NCI-H1930 (cell line): ENCODE measurements at regions not wholly inside any gene's neighbourhood (a gene's known extent, or its start where the extent isn't known, plus 50 kb on each side); places are given as distances from the start of the nearest gene placed in this dataset.
A peak's percentile ranks its signal among the peaks of the same experiment; 100 is the strongest.
"Not testable (repeated sequence)": the region's sequence is repeated elsewhere in the genome, so short reads cannot be mapped to it uniquely, and the experiment has no call there.

Source experiments
- DNase-seq, 2 experiments: peaks; one replicate each; lab custom pipeline; 2025; lab: John Stamatoyannopoulos, UW

DNA sequence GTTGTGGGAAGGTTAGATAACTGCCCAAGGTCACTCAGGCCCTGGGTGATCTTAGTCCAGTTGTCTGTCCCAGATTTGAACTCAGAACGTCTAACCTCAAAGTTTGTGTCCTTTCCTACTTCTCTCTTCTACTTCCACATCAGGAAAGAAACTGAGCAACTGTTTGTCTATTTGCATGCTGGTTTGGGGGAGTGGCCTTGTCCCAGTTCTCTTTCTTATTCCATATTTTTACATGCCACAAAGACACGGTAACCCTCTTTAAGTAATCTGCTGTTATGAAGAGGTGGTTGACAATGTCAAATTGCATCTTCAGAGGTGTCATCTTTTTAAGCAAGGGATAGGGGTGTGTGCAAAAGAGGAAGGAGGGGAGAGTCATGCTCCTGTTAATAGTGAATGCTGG is 432.5 kb downstream of the HS3ST3B1 start:
- DNase-seq = no peak

DNA sequence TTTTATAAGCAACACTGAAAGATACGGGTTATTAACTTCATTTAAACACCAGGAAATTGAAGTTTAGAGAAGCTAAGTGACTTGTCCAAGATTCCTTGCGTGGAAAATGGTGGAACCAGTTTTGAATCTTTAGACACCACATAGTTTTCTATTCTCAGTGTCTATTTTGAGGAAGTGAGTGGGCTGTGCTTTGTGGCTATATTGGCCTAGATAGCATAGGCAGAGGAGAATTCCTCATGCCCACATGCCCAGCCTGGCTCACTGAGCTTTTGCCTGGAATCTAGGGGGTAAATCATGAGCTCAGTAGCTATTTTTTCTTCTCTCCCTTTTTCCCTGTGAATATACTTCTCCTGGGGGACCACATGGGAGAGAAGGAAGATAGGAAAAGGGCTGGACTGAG is 431.3 kb downstream of the HS3ST3B1 start:
- DNase-seq = no peak

DNA sequence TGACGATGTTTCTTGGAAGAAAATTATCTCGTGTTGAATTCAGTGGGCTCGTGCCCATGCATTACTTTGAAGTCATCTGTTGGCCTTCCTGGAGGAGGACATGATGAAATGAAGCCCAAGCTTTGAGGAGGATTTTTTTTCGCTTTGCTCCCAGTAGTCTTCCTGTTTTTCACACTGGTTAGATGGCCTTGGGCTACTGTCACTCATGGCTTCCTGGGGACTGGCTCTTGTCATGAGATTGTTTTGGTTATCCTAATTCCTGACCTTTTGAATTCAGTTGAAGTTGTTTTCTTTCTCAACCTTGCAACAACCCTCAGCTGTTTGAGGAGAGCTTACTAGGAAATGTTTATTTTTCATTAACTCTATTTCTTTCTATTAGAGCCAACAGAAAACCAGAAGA is 430.7 kb downstream of the HS3ST3B1 start:
- DNase-seq = no peak

DNA sequence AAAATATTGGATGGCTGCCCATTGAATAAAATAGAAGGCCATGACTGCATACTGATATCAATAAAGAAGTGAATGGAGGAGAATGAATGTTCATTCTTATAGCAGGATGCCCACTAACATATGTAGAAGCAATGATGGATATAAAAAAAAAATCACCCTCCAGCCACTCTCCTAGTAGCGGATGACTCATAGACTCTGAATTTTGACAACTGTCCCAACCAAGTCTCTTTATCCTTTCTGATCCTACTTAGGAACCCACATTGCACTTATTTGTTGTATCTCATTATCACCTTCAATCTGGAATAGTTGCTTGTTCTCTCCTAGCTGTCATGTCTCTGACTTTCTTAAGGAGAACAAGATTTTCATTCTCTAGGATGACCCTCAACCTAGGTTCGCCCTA is 429.9 kb downstream of the HS3ST3B1 start:
- no peak for DNase-seq

DNA sequence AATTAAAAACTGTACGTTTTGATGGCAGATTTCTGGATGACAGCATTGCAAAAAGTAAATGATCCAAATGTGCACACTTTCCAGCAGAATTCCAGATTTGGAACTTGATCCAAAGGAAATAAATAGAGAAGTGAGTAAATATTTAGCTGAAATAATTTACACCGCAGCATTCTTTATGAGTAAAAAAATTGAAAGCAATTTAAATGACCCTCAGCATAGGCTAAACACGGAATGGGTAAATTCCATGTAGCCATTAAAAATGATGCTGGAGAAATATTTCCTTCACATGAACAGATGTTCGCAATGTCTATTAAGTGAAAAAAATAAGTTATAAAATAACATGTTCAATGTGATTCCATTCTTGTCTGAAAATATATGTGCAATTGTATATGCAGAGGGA is 424.8 kb downstream of the HS3ST3B1 start:
- no peak for DNase-seq

DNA sequence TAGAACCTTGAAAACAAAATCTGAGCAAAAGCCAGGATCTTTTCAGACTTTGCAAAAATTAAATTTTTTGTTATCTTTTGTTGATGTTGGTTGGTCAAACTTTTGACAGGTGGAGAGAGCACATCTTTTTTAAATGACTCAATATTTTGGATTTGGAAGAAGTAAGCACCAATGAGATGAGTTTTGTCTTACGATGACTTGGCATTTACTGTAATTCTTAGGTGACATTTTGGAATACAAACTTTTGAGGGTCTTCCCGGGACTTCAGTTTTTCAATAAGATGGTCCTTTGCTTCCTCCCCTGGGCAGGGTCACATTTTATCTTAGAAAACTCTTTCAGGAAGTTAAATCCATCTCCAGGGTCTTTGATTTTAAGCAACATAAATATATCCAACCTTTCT is 423.9 kb downstream of the HS3ST3B1 start:
- no peak for DNase-seq

DNA sequence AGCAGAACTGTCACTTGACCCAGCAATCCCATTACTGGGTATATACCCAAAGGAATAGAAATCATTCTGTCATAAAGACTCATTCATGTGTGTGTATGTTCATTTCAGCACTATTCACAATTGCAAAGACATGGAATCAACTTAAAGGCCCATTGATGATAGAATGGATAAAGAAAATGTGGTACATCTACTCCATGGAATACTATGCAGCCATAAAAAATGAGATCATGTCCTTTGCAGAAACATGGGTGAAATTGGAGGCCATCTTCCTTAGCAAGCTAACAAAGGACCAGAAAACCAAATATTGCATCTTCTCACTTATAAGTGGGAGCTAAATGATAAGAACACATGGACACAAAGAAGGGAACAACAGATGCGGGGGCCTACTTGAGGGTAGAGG is 422.5 kb downstream of the HS3ST3B1 start:
- DNase-seq = not testable (repeated sequence)

DNA sequence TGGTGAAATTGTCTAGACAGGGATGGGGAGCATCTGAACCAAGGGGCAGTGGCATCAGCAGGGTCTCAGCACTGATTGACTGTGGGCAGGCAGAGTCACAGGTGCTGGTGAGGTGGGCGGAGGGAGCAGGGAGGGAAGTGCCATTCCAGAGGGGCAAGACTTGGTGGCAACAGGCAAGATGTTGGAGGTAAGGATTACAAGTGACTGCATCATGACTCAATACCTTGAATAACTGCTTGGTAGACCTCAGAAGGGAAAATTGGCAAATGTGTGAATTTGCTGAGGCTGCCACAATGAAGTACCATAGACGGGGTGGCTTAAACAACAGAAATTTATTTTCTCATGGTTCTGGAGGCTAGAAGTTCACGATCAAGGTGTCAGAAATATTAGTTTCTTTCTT is 419.1 kb downstream of the HS3ST3B1 start:
- DNase-seq = no peak

DNA sequence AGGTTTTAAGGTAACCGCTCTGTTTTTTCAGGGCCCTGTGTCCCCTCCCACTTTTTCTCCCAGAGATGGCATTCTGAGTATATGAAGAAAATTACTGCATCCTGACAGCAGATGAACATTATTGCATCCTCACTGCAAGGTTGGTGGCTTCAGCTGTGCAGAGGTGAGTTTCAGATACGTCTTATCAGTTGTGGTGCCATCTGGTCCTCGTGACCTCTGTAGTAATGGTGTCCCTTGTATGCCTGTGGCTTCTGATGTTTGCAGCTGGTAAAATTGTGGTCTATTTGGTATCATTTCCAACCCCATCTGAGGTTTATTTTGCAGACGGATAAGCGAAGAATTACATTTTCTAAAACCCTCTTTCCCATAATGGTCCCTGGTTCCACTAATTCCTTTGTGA is 417.0 kb downstream of the HS3ST3B1 start:
- no peak for DNase-seq

DNA sequence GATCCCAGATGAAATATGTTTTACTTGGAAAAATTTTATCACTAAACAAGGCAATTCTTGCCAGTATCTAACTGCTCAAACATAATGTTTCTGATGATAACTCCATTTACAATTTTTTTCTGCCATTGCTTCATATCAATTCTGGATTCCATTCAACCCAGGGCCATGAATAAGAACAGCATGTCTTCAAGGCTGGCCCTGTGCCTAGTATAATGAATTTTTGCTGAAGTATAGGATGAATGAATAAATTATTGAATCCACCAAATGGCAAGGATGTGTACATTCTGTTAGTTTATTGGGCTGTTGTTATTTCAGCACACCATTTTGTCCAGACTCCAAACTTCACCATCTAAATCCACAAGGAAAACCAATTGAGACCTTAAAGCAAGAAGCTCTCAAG is 414.7 kb downstream of the HS3ST3B1 start:
- DNase-seq = no peak

DNA sequence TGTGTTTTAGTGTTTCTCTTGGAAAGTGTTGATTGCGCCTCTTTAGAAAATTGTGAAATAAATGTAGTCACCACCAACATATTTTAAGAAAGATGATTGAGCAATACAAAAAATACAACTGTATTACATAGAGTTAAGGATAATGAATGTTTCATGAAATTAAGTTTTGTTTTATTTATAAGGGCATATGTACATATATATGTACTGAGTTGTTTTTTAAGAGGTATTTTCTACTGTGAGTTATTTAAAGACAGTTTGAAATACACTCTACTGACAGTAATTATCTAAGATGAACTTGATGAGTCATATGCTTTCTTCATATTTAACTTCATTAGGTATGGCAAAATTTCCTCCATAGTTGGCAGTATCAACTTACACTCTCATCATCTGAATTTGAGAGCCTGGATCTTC is 411.7 kb downstream of the HS3ST3B1 start:
- no peak for DNase-seq

DNA sequence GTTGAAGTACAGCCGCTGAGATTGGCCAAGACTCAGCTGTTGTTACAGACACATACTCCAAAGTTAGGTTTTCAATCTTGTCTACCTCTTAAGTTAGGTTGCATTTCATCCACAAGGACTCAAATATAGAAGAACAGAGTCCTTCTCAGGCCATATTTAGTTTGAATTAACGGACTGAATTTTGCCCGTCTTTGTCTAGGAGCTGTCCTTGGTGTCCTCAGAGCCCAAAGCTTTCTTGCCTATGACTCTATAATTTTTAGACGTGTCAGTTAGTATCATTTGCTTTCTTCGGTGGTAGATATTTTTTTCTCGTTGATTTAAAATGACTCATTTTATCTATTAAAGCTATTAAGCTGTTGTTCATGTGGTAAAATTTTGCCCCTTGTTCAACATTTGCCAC is 403.2 kb downstream of the HS3ST3B1 start:
- no peak for DNase-seq

DNA sequence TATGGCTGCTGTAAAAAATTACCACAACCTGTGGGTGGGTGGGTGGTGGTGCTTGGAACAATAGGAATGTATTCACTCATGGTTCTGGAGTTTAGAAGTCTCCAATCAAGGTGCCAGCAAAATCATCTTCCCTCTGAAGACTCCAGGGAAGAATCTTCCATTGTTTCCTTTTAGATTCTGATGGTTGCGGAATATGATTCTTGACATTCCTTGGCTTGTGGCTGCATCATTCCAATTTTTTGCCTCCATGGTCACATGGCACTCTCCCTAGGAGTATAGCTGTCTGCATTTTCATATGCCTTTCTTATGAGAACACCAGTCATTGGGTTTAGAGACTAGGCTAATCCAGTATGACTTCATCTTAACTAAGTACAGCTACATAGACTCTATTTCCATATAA is 401.0 kb downstream of the HS3ST3B1 start:
- DNase-seq = no peak

DNA sequence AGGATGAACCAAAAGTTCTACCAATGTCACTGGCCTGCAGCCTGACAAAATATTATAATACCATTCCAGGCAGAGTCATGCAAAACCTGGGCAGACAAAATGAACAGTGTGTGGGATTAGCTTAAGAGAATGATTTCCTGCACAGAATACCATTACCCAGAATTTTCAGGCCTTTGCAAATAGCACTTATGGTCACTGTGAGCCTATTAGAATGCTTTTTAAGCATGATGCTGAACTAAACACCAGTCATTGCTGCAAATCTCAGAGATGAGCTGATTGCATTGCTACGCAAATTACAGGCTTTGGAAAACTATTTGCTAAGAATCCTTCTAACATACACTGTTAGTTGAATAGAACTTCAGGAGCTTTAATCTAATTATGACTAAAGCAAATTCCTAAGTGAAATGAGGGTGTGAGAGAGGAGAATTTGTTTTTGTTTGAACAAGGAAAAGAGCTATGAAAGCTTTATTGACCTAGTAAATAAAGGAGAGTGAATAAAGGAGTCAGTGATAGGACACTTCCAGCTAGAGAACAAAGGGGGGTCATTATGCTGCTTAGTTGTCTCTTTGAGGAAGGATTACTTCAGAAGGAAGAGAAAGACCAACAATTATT is 398.8 kb downstream of the HS3ST3B1 start:
- peak; percentile 34 to 61 for DNase-seq

DNA sequence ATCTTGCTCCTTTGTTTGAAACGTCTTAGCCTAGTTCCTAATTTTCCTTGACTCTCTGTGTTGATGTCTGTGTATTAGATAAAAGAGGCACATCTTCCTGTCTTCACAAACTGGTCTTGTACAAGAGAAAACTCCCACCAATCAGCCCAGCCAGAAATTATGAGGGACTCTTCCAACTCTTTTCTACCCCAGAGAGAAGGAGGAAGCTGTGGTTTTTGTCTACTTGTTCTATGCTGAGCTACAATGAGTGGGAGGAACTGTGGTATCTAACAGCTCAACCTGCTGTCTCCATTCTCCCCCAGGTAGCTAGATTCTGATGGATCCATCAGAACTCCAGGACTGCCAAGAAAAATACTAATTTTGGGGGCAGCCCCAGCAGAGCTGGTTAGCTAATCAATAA is 392.5 kb downstream of the HS3ST3B1 start:
- DNase-seq = no peak

DNA sequence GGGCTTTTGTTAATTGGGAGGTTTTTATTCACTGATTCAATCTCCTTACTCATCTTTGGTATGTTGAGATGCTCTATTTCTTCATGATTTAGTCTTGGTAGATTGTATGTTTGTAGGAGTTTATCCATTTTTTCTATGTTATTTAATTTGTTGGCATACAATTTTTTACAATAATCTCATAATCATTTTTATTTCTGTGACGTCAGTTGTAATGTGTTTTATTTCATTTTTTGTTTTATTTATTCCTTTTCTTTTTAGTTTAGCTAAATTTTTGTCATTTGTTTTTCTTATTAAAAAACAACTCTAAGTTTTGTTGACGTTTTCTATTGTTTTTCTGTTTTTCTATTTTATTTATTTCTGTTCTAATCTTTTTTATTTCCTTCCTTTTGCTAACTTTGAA is 389.8 kb downstream of the HS3ST3B1 start:
- no peak for DNase-seq

DNA sequence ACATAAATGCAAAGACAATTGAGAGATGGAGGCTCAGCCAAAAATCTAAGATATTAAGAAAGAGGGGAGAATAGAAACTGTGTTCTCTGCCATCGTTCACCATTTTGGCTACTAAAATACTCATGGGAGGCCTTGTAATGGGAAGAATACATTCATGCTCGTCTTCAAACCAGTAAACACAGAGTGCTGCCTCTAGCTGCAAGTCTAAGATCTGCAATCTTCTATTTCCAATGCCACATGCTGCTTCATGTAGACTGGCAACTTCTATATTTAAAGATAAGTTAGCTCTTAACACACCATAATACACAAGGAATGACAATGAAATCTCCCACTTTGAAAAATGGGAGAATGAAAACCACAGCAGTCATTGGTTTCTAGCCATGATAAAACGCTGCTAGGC is 387.3 kb downstream of the HS3ST3B1 start:
- no peak for DNase-seq

DNA sequence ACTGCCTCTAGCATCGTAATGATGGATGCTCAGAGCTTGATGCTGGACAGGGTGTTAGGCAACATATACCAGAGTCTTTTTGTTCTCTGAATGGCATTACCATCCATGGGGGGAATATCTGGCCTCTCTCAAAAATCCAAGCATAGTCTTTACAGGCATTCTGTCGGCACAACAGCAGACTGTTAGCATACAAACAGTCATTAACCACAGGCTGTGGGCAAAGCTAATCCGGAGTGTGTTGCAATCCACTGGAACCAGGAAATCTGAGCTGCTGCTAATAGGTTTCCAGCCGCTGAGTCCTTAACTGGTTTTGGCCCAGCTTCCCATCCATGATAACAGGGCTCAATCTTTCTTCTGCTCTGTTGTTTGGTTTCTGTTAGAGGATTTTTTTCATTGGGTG is 371.9 kb downstream of the HS3ST3B1 start:
- DNase-seq = no peak

DNA sequence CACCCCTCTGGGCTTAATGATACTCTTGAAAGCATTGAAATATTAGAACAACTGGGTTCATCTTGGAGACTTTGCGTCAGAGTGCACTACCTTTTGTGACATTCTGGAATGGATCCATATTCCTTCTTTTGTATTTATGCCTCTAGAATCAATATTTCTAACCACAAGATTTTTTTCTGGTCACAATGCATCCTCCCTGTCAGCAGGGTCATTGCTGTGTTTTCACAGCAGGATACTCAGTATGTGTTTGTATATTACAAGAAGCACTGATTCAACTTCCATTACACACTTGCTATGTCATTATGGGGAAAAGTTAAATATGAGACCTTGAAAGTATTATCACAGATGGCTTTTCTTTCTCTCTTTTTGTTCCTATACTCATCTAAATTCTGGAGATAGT is 370.0 kb downstream of the HS3ST3B1 start:
- no peak for DNase-seq

DNA sequence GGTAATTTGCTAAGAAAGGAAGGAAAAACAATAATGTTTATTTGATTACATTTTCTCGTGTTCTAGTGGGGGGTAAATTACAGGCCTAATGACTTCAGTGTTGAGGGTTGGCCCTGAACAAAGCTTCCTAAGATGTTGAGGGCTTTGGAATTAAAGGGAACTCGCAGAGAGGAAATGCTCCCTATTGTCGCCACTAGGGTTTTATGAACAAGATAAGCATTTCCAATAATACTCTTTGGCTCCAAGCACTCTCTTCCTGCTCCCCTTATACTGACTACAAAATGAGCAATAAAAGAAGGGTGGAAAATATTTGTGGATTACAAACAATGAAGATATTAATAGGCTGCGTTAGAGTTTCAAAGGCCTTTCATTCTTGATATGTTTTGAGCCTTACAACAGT is 363.6 kb downstream of the HS3ST3B1 start:
- DNase-seq = no peak

DNA sequence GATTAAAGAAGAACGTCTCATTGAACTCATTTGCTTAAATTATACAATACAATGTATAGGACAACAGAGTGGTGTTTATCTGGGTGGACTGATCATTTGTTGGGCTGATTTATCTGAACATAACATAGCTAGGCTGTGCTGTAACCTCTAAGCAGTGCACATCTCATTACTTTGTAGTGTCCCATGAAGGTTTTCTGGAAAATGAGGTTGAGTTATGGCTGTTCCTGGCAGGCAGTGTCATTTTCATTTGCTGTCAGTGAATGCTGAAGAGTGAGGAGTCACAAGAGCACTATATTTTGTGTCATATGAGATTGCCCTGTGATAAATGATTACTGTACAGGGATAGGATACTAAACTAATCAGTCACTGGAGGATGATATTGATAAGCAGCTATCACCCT is 340.2 kb downstream of the HS3ST3B1 start:
- DNase-seq = no peak

DNA sequence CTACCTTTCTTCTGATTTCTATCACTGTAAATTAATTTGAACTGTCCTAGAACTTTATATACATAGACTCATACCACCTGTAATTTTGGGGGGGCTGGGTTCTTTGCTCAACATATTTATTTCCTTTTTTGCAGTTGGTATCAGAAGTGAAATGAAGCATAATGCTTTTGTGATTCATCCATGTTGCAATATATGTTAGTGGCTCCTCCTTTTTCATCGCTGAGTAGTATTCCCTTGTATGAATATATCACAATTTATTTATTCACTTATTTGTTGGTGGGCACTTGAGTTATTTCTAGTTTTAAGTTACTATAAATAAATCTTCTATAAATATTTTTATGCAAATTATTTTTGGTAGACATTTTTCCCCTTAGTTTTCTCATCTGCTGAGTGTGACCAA is 336.4 kb downstream of the HS3ST3B1 start:
- DNase-seq = no peak

DNA sequence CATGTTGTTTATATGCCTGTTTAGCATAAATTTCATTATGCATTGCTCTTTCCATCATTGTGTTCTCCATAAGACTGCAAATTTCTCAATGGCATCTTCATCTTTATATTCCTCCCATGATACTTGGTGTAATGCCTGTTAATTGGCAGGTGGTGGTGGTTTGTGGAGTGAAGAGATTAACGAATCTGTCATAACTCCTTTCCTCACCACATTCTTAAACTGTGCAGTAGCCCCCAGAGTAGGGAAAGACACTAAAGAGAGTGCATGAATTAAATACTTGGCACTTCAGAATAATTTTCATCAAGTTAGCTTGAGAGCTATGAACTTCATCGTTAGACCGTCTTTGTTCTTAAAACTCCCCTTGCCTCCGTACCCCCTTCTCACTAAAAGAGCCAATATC is 329.7 kb downstream of the HS3ST3B1 start:
- no peak for DNase-seq

DNA sequence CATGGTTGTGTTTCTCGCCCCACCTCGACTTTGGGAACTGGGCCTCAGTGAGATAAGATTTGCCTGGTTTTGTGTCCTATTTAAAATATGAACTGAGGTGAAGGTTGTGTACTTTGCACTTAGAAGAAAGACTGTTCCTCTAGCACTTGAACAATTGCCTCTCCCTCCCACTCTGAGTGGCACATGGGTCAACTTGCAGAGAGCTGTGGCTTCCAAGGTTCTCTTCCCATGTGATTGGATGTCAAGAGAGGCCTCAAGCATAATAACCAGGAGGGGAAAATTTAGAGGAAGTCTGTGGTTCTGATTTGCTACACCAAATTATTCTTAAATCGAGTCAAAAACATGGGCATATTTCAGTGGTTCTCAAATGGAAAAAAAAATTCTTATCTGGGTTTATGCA is 329.2 kb downstream of the HS3ST3B1 start:
- no peak for DNase-seq

DNA sequence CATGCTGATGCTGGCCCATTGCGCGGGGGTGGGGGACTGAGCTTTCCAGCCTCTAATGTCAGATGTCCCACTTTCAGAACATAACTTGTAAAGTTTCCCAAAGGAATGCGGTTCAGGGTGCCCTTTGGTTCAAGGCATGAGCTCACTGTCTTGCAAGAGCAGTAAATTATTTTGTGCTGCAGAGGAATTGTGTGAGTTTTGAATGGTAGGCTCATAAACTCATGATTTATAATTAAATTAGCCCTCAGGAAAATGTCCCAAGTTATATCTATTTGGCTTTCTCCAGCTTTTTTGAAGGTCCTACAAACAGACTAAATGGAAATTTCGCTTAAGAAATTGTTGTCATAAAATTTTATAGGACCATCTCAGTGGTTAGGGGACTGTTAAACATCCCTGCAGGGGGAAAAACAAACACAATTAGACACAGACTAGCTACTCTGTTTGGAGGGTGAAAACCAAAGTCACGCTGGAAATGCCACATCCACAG is 321.8 kb downstream of the HS3ST3B1 start:
- no peak for DNase-seq
